B cell (primary cell): ENCODE measurements at regions not wholly inside any gene's neighbourhood (a gene's known extent, or its start where the extent isn't known, plus 50 kb on each side); places are given as distances from the start of the nearest gene placed in this dataset.

Experiments
- CTCF ChIP-seq: fragments of 200-600 bp; IDR thresholded peaks from one replicate; pipeline ENCODE4 v1.8.0; 2022; ENCODE audit warnings: antibody characterized with exemption, mild to moderate bottlenecking
- EZH2 ChIP-seq: IDR thresholded peaks from 2 replicates; pipeline ENCODE4 v1.6.1; 2012; ENCODE audit warnings: borderline replicate concordance, low read depth, mild to moderate bottlenecking, moderate library complexity, low read length; ENCODE audit not compliant: insufficient read depth, poor library complexity, severe bottlenecking

GRCh38 chr4:133812954-133813353 is 388.6 kb downstream of the PABPC4L start:
- TF ChIP-seq CTCF (no peak), EZH2 (no peak)
